HG02759 (cell line): ENCODE measurements at regions not wholly inside any gene's neighbourhood (a gene's known extent, or its start where the extent isn't known, plus 50 kb on each side); places are given as distances from the start of the nearest gene placed in this dataset.

ENCODE experiments used
- ATAC-seq: cut with Tn5 transposase; IDR thresholded peaks from one replicate; pipeline ENCODE4 v1.9.1; 2021; ENCODE audit warnings: mild to moderate bottlenecking, moderate library complexity; ENCODE audit not compliant: unreplicated experiment

DNA sequence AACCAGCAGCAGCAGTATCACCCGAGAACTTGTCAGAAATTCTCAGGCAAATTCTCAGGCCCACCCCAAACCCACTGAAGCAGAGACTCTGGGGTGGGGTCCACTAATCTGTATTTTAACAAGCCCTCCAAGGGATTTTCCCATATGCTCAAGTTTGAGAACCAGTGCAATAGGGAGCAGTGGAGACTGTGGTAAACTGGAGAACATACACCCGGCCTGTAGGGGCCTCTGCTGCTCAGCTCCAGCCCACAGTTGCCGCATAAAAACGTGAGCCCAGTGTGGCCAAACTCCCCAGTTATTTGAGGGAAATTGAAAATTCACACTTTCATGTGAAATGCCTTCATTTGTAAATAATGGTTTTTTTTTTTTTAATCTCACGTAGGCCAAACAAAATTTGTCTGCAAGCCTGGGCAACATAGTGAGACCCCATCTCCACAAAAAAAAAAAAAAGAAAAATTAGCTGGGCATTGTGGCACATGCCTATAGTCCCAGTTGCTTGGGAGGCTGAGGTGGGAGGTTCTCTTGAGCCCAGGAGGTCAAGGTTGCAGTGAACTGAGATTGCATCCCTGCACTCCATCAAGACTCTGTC is 97.6 kb upstream of the ZMIZ1 start:
- no peak for ATAC-seq

DNA sequence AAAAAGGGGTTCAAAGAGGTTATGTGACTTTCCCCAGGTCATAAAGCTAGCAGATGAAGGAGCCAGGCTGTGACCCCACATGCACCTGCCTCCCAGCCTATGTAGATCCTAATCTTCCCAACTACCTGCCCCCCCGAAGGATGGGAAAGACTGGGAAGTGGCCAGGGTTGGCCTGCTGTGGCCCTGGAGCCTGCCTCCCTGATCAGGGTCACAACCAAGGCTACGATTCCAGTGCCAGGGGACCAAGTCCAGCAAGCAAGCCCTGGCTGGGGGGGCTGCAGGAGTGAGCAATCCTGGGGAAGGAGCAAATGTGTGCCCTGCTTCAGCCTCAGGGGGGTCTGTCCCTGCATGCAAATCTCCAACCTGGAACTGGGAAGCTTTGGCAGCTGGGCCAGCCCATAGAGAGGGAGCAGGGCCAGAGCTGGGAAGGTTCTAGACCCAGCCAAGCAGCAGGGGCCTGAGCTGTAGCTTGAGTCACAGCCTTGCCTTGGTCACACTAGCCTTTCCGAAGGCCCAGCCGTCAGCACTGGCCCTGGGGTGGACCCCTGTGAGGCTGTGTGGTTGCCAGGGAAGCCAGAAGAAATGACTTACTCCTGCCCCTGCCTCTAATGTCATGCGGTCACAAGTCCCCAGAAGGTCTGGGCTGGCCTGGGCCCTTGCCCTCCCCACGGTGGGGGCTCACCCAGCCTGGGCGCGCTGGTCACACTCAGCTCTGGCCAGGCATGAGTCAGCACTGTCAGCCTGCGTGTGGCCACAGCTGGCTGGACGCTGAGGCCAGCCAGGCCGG is 96.4 kb upstream of the ZMIZ1 start:
- ATAC-seq, result no peak

DNA sequence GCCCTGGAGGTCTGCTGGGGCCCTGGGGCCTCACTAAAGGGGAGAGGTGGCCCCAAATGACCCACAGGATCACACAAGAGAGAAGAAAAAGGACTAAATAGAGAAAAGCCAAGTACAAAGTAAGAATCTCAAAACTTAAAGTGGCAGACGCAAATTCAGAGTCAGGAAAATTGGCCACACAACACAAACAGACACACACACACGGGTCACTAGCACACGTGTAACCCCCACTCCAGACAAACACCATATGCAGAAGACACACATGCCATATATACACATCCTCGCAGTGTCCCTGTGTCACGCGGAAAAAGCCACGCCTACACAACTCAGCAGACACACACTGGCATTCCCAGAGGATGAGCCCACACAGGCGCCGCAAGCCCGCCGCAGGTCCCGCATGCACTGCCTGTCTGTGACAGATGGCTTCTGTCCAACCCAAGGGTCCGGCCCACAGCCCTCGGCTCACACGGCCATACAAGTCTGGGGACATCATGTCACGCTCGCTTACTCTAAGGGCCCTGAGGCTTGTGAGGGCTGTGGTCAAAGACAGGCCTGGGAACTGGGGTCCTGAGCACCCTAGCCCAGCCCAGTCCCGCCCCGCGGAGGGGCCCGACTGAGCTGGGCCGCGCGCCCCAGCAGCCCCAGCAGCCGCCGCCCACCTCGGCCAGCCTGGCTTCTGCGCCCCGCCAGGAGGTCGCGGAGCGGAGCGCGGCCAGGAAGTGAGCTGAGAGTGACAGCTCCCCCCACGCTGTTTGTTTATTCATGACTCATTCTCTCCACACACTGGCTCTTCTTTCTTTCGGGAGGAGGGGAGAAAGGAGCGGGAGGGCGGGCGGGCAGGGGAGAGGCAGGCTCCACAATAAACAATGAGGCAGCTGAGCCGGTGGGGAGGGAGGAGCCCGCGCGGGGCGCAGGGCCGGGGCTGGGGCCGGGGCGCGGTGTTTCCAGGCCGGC is 95.5 kb upstream of the ZMIZ1 start:
- ATAC-seq, result peak; percentile 90

DNA sequence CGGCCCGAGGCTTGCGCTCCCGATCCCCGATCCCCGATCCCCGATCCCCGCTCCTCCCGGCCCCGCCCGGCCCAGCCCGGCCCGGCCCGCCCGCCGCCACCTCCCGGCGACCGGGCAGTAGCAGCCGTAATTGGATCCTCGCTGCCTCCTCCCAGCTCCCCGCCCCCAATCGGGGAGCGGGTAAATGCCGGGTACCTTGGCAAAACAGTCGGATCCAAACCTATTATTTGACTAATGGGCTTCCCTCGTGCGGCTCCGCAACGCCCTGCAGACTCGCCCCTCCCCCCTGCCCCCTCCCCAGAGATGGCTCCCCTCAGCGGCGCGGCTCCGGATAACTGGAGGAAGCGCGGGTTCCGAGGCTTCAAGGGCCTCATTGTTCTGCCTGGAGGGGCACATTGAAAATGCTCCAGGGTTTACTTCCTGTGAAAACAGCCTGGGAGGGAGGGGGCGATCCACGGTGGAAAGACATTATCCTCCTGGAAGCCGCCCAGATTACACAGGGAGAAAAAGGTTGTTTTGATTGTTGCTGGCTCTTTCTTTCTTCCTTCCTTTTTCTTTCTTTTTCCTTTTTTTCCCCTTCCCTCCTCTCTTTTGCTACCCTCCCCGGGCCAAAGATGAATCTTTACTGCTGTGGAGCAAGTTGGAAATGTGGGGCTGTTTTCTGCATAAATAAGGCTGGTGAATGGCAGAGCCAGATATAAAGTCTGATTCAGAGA is 94.7 kb upstream of the ZMIZ1 start:
- ATAC-seq, result peak; percentile 54

DNA sequence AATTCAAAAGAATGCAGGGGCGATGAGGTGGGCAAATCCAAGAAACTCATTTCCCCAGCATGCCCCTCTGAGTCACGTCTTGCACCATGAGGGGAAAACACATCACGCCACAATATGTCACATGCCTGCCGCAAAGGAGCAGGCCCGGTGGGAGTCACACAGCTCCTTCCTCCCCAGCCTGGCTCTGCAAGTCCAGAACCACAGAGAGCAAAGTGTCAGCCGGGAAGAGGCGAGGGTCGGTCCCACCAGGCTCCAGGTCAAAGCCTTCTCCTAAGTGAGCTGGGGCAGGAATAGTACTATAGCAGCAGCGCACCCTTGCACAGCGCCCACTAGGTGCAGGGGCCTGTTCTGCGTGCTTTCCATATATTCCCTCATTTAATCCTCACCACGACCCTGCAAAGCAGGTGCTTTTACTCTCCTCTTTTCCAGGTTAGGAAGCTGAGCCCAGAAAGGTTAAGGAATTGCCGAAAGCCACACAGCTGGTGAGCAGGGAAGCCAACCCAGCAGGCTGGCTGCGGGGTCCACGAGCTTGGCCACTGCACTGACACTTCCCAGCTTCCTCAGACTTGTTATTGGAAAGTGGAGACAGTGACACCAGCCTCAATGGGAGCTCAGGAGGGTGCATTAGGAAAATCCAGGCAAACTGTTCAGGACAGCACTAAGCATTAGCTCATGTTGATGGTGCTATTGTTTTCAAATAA is 94.0 kb upstream of the ZMIZ1 start:
- no peak for ATAC-seq

DNA sequence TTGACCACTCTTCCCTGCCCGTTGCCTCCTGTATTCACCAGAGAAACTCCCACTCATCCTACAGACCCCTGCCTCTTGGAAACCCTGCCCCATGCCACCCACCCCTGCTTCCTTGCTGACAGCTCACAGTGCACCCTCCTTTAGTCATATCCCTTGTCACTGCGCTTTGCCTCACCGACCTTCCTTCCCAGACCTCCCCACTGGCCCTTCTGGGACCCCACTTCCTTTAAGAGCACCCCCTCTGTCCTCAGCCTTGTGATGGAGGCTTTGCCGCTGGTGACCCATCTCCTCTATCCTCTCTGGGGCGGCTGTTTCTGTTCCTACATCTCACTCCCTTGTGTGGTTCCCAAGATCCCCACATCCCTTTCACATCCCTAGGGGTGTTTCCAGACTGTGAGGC is 92.8 kb upstream of the ZMIZ1 start:
- no peak for ATAC-seq

DNA sequence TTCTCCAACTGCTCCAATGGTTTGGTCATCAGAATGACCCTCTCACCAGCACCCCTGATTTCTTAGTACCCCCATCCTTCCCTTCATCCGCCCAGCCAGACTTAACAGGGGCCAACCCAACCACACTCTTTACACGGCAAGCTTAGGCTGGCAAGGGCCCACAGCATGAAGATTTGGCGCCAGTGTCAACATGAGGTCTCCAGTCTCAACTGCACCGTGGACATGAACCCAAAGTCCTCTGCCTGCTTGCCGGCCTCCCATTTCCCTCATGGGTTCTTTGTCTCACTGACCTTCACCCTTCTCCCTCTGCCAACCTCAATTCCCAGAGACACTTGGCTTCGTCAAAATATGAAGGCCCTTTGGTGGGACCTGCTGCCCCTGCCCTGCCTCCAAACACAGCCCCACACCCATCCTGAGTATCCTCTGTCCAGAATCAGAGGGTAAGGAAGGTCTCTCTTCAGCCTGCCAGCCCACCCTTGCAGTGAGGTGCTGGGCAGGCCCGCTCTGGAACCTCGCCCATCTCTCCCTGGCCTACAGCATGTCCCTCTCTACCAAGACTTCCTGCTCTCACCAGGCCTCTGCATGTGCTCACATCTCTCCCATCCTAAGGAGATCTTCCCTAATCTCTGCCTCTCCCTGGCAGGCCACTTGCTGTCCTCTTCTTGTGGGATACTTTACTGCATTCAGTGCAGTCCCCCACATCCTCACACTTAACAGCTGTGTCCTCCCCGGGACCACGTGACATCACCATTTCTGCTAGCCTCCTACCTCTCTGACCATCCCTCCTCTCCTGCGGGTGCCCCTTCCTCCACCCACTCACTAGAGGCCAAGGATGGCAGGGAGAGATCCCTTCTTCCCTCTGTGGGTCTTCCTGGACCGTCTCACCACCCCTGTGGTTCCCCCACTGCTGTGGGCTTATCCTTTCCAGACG is 91.7 kb upstream of the ZMIZ1 start:
- ATAC-seq, result no peak

DNA sequence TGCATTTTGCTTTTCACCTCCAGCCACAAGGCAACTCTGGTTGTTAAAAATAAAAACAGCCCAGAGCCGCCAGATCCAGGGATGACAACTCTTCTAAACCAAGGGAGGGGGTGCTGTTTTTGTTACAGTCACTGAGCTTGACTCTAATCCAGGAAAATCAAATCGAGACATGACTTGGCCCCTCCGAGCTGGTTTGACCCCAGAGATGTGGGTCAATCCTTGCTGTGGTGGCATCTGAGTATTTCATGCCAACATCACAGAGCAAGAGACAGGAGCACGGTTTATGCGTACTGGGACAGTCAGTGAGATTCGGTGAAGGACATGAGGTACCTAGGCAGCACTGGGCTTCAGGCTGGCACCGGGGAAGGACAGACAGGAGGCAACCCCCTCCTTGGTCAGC is 88.8 kb upstream of the ZMIZ1 start:
- ATAC-seq, result no peak

DNA sequence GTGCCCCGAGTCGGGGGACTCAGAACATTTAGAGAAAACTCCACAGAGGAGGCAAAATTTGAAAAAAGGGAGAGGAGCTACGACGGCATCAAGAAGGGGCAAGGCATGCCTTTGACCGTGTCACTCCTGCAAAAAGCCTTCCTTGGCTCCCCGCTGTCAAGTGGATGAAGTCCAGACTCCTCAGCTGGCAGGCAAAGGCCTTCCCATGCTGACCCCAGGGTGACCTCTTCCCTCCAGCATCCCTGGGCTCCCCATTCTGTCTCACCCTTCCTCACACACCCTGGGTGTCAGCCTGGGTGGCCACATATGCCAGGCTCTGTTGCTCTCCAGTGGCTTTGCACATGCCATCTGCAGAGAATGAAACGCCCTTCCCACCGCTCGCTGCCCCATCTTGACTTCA is 88.4 kb upstream of the ZMIZ1 start:
- no peak for ATAC-seq

DNA sequence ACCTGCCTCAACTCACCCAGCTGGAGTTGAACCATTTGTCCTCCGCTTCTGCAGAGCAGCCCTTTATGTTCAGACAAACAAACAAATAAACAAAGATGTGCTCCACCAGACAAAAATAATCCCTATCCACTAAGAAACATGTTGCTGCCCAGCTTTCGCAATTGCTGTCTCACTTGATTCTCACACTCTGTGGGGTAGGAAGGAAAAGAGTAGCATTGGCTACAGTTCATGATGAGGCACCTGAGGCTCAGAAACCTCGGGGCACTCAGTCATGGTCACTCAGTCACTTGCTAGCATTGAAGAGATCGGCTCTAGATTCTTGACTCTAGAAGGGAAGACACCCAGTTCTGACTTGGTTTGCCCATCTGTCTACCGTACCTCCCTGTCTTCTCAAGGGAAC is 88.0 kb upstream of the ZMIZ1 start:
- ATAC-seq, result no peak

DNA sequence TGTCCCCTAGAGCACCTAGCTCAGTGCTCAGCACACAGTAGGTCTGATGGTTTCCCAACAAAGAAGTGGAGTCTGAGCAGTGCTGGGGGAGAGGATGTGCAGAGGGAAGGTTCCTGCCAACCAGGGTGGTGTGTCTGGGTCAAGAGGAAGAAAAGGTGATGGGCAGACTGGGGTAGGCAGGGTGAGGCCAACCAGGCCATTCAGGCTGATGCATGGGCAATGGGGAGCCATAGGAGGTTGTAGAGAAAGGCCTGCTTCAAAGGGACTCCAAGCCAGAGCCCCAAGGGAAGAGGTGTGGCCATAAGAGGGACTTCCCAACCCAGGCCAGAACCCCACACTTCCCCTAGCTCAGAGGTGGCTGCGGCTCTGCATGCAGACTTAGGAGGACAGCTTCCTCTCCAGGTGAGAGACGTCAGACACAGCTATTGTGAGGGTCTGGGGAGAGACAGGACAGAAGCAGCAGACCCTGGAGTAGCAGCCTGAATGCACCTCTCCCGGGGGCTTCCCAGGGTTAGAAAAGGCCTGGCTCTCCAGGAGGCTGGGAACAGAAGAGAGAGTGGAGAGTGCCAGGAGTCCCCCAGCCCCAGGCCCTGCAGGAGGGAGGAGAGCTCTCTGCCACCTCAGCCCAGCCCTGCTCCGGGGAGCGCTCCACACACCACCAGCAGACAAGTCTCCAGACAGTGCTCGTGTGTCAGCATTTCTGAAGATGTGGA is 87.4 kb upstream of the ZMIZ1 start:
- ATAC-seq, result peak; percentile 90

DNA sequence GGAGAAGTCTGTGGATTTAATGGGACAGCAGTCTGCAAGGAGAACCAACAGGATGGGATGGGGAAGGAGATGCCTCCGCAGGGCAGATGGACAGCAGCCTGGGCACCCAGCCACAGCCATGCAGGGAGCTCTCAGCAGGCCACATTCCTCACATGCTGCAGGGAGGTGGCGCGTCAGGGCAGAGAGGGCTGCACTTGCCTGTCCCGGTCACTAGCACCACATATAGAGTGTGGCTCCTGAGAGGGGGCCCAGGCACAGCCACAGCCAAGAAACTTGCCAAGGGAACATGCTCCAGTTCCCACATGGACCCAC is 86.8 kb upstream of the ZMIZ1 start:
- no peak for ATAC-seq

DNA sequence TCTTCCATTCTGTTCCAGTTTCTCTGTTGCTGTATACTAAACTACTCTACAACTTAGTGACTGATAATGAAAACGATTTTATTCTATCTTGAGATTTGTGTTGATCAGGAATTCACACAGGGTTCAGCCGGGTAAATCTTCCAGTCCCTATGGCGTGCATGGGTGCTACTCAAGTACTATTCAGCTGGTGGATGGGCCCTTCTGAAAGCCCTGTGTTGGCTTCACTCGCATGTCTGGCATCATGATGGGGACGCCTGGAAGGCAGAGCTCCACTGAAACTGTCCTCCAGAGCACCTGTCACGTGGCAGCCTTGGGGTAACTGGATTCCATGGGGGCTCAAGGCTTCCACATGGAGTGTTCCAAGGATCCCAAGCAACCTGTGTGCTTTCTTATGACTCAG is 86.0 kb upstream of the ZMIZ1 start:
- no peak for ATAC-seq

DNA sequence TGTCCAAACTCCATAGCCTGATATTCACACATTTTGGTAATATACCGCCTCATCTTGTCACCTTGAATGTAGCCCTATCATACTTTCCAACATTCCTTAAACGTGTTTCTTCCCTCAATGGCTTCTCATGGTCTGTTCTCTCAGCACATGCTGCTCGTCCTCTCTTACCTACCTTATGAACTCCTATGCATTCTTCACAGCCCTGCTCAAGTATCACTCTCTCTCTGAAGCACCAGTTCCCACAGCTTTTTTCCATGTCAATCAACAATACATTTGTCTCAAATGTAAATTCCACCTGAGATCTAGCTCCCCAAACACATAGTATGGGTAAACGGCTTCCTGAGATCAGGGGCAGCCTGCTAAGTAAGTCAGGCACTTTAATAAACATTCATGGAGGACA is 85.2 kb upstream of the ZMIZ1 start:
- no peak for ATAC-seq

DNA sequence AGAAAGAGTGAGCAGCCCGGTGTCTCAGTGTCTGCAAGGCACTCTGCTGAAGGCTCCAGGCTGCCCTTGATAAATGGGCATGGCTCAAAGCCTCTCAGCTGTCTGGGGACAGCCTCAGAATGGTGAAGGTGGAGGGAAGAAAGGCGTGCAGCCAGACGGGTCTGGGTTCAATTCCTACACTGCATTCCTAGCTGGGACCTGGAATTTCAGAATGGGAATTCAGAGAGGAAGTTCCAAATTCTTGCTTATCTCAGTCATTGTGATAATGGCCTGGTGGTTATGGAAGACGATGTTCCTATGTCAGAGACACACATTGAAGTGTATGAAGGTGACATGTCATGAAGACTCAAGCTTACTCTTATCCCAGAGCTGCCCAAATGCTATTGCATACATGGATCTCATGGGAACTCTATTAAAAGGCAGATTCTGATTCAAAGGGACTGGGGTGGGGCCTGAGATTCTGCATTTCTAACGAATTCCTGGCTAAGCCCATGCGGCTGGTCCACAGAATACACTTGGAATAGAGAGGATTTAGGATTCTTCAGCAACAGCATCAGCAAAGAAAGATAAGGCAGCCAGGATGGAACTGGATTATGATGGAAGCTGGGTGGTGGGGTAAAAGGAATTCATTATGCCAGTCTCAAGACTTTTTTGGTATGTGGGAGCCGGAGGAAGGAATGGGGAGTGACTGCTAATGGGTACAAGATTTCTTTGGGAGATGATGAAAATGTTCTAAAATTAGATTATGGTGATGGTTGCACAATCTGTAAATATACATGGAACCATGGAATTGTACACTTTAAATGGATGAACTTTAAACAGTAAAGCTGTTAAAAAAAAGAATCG is 82.6 kb upstream of the ZMIZ1 start:
- no peak for ATAC-seq

DNA sequence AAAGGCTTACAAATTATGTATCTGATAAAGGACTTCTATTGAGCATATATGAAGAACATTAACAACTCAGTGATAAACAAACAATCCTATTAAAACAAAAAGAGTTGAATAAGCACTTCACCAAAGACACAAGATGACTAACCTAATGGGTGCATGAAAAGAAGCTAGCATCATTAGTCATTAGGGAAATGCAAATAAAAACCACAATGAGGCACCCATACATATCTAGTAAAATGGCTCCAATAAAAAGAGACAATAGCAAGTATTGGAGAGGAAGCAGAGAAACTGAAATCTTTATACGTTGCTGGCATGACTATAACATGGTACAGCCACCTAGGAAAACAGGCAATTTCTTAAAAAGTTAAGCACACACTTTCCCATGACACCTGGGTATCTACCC is 77.6 kb upstream of the ZMIZ1 start:
- peak; percentile 61 for ATAC-seq

DNA sequence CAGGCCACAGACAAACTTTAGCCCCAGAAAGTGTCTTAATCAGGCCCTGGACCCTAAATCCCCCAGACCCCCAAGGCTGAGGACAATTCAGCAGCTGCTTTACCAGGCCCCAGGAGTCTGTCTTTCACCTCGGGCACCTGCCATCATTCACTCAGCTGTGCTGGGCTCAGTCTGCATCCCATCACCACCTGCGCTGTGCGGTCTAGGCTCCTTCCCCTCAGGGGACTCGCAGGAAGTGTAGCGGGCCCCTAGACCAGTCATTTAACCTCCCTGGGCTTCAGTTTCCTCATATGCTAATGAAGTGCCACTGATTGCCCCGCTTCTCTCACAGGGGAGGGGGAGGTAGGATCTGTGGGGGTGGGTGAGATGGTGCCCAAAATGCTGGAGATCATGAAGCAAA is 76.4 kb upstream of the ZMIZ1 start:
- peak; percentile 72 for ATAC-seq
